H1 (cell line): ENCODE measurements at regions not wholly inside any gene's neighbourhood (a gene's known extent, or its start where the extent isn't known, plus 50 kb on each side); places are given as distances from the start of the nearest gene placed in this dataset.

ENCODE experiments used
- BRCA1 ChIP-seq: IDR thresholded peaks from 2 replicates; pipeline ENCODE4 v1.6.1; 2012; ENCODE audit warnings: low read depth, low read length, improper control_type of control experiment
- CTCF ChIP-seq, 3 experiments: IDR thresholded peaks; 1 replicate in 2 of 3; 2 replicates in 1 of 3; pipeline versions ENCODE4 v1.5.1 to v1.6.1; 2011; ENCODE audit warnings: low read length in 3 of 3, mild to moderate bottlenecking in 3 of 3, inconsistent platforms in 2 of 3, low read depth in 1 of 3, moderate library complexity in 1 of 3; ENCODE audit not compliant: insufficient read depth in 1 of 3; ENCODE audit errors: control extremely low read depth in 1 of 3
- EP300 ChIP-seq, 2 experiments: IDR thresholded peaks; 1 replicate in 1 of 2; 2 replicates in 1 of 2; pipeline ENCODE4 v1.6.1; 2011 to 2012; ENCODE audit warnings: low read depth in 2 of 2, low read length in 2 of 2, mild to moderate bottlenecking in 2 of 2, borderline replicate concordance in 1 of 2, inconsistent platforms in 1 of 2, moderate library complexity in 1 of 2
- EZH2 ChIP-seq: fragments of 200-600 bp; sonication (generic); IDR thresholded peaks from 2 replicates; pipeline ENCODE4 v1.7.1; 2012; ENCODE audit warnings: low read depth, mild to moderate bottlenecking, moderate library complexity, low read length, inconsistent platforms; ENCODE audit not compliant: severe bottlenecking
- HDAC2 ChIP-seq, 2 experiments: fragments of 300-600 bp in 1 of 2; sonication (generic) in 1 of 2; IDR thresholded peaks; 2 replicates each; pipeline ENCODE4 v1.6.1; 2011 to 2012; ENCODE audit warnings: low read depth in 2 of 2, low read length in 2 of 2, mild to moderate bottlenecking in 2 of 2, moderate library complexity in 2 of 2, borderline replicate concordance in 1 of 2, inconsistent platforms in 1 of 2
- HDAC6 ChIP-seq: IDR thresholded peaks from one replicate; pipeline ENCODE4 v1.7.1; 2012; ENCODE audit warnings: low read depth, mild to moderate bottlenecking, inconsistent platforms, low read length, moderate library complexity
- POLR2A ChIP-seq, 2 experiments: IDR thresholded peaks; 1 replicate in 1 of 2; 2 replicates in 1 of 2; pipeline ENCODE4 v1.6.1; 2011; ENCODE audit warnings: low read depth in 2 of 2, low read length in 2 of 2, mild to moderate bottlenecking in 2 of 2; ENCODE audit errors: control extremely low read depth in 1 of 2
- SP2 ChIP-seq: IDR thresholded peaks from 2 replicates; pipeline ENCODE4 v1.6.1; 2012; ENCODE audit warnings: mild to moderate bottlenecking, low read length, inconsistent platforms
- YY1 ChIP-seq: IDR thresholded peaks from 2 replicates; pipeline ENCODE4 v1.6.1; 2011; ENCODE audit warnings: low read depth, mild to moderate bottlenecking, low read length
- TF ChIP-seq, protein P1 (sequence below): IDR thresholded peaks from 2 replicates; pipeline ENCODE4 v1.6.1; 2011; ENCODE audit warnings: low read length, improper control_type of control experiment

DNA sequence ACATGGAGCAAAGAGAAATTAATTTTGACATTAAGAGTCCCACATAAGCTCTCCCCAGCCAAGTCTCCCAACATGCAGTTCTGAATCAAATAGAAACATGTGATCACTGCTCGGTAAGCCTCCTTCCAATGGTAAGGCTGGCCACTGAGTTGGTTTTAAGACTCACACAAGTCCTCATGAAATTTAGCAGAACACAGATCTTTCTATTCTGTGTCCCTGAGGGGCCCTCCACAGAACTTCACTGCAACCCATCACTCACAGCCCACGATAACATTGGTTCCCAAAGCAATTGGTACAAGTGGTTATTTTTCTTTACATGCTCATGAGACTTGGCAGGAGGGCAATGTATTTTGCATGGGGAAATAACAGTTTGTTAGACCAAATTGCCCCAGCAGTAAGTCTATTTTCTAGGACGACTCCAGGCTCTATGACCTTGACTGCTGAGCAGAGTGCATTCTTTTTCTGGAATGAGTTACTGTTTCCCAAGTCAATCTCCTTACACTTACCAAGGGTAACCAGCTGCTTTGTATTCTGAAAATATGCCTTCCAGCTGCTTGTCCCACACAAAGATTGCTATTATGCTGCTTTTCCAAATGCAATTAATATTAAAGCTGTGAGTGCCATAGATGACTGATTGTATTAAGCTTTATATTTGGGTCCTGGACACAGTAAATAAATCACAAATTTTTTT is 142.3 kb upstream of the TANK start:
- TF ChIP-seq POLR2A (IDR thresholded peaks at IDR 0.05; ENCODE audit: control extremely low read depth in 1 of 2, low read depth in 2 of 2, low read length in 2 of 2) (no peak), EP300 (IDR thresholded peaks at IDR 0.05; ENCODE audit: borderline replicate concordance in 1 of 2, low read depth in 2 of 2, low read length in 2 of 2) (no peak), CTCF (IDR thresholded peaks at IDR 0.05; ENCODE audit: control extremely low read depth in 1 of 3, insufficient read depth in 1 of 3, low read depth in 1 of 3, low read length in 3 of 3) (no peak), HDAC6 (no peak), HDAC2 (IDR thresholded peaks at IDR 0.05; ENCODE audit: borderline replicate concordance in 1 of 2, low read depth in 2 of 2, low read length in 2 of 2) (no peak), EZH2 (no peak), BRCA1 (no peak), YY1 (no peak), SP2 (no peak)
- TF ChIP-seq, protein P1, sequence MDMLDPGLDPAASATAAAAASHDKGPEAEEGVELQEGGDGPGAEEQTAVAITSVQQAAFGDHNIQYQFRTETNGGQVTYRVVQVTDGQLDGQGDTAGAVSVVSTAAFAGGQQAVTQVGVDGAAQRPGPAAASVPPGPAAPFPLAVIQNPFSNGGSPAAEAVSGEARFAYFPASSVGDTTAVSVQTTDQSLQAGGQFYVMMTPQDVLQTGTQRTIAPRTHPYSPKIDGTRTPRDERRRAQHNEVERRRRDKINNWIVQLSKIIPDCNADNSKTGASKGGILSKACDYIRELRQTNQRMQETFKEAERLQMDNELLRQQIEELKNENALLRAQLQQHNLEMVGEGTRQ = no peak
